H1 (cell line): ENCODE measurements at regions not wholly inside any gene's neighbourhood (a gene's known extent, or its start where the extent isn't known, plus 50 kb on each side); places are given as distances from the start of the nearest gene placed in this dataset.

ENCODE experiments used
- BRCA1 ChIP-seq: IDR thresholded peaks from 2 replicates; pipeline ENCODE4 v1.6.1; 2012; ENCODE audit warnings: low read depth, low read length, improper control_type of control experiment
- CBX5 ChIP-seq: fragments of 300-800, 300-1000 bp; sonication (generic); IDR thresholded peaks from 2 replicates; pipeline ENCODE4 v1.7.1; 2016; ENCODE audit warnings: antibody characterized with exemption, low read length, low read depth
- CREB1 ChIP-seq: IDR thresholded peaks from 2 replicates; pipeline ENCODE4 v1.6.1; 2012; ENCODE audit warnings: inconsistent platforms
- EP300 ChIP-seq, 2 experiments: IDR thresholded peaks; 1 replicate in 1 of 2; 2 replicates in 1 of 2; pipeline ENCODE4 v1.6.1; 2011 to 2012; ENCODE audit warnings: low read depth in 2 of 2, low read length in 2 of 2, mild to moderate bottlenecking in 2 of 2, borderline replicate concordance in 1 of 2, inconsistent platforms in 1 of 2, moderate library complexity in 1 of 2
- JUN ChIP-seq: IDR thresholded peaks from 2 replicates; pipeline ENCODE4 v1.6.1; 2011; ENCODE audit warnings: low read depth, mild to moderate bottlenecking, improper control_type of control experiment, low read length
- JUND ChIP-seq: IDR thresholded peaks from 2 replicates; pipeline ENCODE4 v1.6.1; 2011; ENCODE audit warnings: mild to moderate bottlenecking, improper control_type of control experiment, low read length
- KDM1A ChIP-seq: fragments of 200-600, 300-600 bp; sonication (generic); IDR thresholded peaks from 2 replicates; pipeline ENCODE4 v1.7.1; 2016; ENCODE audit warnings: mild to moderate bottlenecking, low read length, borderline replicate concordance
- KDM4A ChIP-seq: IDR thresholded peaks from one replicate; pipeline ENCODE4 v1.7.1; 2012; ENCODE audit warnings: low read depth, mild to moderate bottlenecking, moderate library complexity, low read length, inconsistent platforms; ENCODE audit not compliant: severe bottlenecking
- POLR2A ChIP-seq, 2 experiments: IDR thresholded peaks; 1 replicate in 1 of 2; 2 replicates in 1 of 2; pipeline ENCODE4 v1.6.1; 2011; ENCODE audit warnings: low read depth in 2 of 2, low read length in 2 of 2, mild to moderate bottlenecking in 2 of 2; ENCODE audit errors: control extremely low read depth in 1 of 2
- TAF7 ChIP-seq: optimal IDR thresholded peaks from 2 replicates; pipeline ENCODE3; 2011; ENCODE audit warnings: low read depth, mild to moderate bottlenecking, inconsistent platforms, low read length, moderate library complexity, borderline replicate concordance
- TCF12 ChIP-seq: IDR thresholded peaks from 2 replicates; pipeline ENCODE4 v1.6.1; 2011; ENCODE audit warnings: low read depth, mild to moderate bottlenecking, low read length
- TF ChIP-seq, protein P1 (sequence below), 3 experiments: IDR thresholded peaks; 1 replicate in 2 of 3; 2 replicates in 1 of 3; pipeline versions ENCODE4 v1.5.1 to v1.6.1; 2011; ENCODE audit warnings: low read length in 3 of 3, mild to moderate bottlenecking in 3 of 3, inconsistent platforms in 2 of 3, low read depth in 1 of 3, moderate library complexity in 1 of 3; ENCODE audit not compliant: insufficient read depth in 1 of 3; ENCODE audit errors: control extremely low read depth in 1 of 3
- TF ChIP-seq, protein P2 (sequence below): IDR thresholded peaks from 2 replicates; pipeline ENCODE4 v1.6.1; 2012; ENCODE audit warnings: inconsistent platforms

DNA sequence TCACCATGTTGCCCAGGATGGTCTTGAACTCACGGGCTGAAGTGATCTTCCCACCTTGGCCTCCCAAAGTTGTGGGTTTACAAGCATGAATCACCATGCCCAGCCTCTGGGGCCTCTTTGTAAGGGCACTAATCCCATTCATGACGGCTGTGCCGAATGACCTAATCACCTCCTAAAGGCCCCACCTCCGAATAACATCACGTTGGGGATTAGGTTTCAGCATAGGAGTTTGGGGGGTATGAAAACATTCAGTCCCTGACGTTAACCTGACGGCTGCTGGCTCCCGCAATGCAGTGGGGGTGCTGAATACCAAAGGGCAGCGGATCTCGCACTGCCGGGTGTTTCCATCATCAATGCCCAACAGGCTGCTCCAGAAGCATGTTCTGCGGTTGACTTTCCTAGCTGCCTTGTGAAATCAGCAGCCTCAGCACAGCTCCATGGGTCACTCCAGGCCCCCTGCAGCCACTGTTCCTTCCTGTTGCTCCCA is 120.8 kb upstream of the SEC14L1 start:
- TF ChIP-seq CBX5: no peak
- no peak for TF ChIP-seq BRCA1
- TF ChIP-seq, protein P1, sequence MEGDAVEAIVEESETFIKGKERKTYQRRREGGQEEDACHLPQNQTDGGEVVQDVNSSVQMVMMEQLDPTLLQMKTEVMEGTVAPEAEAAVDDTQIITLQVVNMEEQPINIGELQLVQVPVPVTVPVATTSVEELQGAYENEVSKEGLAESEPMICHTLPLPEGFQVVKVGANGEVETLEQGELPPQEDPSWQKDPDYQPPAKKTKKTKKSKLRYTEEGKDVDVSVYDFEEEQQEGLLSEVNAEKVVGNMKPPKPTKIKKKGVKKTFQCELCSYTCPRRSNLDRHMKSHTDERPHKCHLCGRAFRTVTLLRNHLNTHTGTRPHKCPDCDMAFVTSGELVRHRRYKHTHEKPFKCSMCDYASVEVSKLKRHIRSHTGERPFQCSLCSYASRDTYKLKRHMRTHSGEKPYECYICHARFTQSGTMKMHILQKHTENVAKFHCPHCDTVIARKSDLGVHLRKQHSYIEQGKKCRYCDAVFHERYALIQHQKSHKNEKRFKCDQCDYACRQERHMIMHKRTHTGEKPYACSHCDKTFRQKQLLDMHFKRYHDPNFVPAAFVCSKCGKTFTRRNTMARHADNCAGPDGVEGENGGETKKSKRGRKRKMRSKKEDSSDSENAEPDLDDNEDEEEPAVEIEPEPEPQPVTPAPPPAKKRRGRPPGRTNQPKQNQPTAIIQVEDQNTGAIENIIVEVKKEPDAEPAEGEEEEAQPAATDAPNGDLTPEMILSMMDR (IDR thresholded peaks at IDR 0.05; ENCODE audit: control extremely low read depth in 1 of 3, insufficient read depth in 1 of 3, low read depth in 1 of 3, low read length in 3 of 3): no peak
- TF ChIP-seq JUND: no peak
- TF ChIP-seq, protein P2, sequence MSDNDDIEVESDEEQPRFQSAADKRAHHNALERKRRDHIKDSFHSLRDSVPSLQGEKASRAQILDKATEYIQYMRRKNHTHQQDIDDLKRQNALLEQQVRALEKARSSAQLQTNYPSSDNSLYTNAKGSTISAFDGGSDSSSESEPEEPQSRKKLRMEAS: no peak
- TF ChIP-seq CREB1: no peak
- TF ChIP-seq JUN: 0 out of 2 replicates have a peak, but pooled peaks have one; percentile 40
- no peak for TF ChIP-seq TAF7
- TF ChIP-seq POLR2A (IDR thresholded peaks at IDR 0.05; ENCODE audit: control extremely low read depth in 1 of 2, low read depth in 2 of 2, low read length in 2 of 2): no peak
- no peak for TF ChIP-seq KDM4A
- no peak for TF ChIP-seq TCF12
- TF ChIP-seq EP300 (IDR thresholded peaks at IDR 0.05; ENCODE audit: borderline replicate concordance in 1 of 2, low read depth in 2 of 2, low read length in 2 of 2): no peak
- TF ChIP-seq KDM1A: no peak
